K562 (cell line): ENCODE measurements at regions not wholly inside any gene's neighbourhood (a gene's known extent, or its start where the extent isn't known, plus 50 kb on each side); places are given as distances from the start of the nearest gene placed in this dataset.

Experiments
- ATAC-seq: fragments of 200-7000 bp; cut with Tn5 transposase; 3 replicates; pipeline ENCODE4 v1.9.1; 2020; ENCODE audit warnings: moderate library complexity
- BruUV-seq: library from RNA; stranded (reverse); fragments of 400-500 nt; replicated peaks from 2 replicates; lab custom pipeline; 2021; lab: Mats Ljungman, UMichigan
- CTCF ChIA-PET: fragments of 300-600 bp; formaldehyde crosslinking; extraction: SDS; loops from one replicate; lab custom pipeline; 2021; ENCODE audit warnings: low intra/inter-chr PET ratio; lab: Yijun Ruan, JAX
- POLR2A ChIA-PET: fragments of 300-600, 350-650 bp; sonication (Branson Sonifier 250); formaldehyde crosslinking; extraction: SDS; loops from one replicate; lab custom pipeline; 2021; ENCODE audit warnings: antibody characterized with exemption, inconsistent platforms; lab: Yijun Ruan, JAX
- DNase-seq, 4 experiments: peaks; one replicate each; pipeline versions ENCODE4 v3.0.0 to v3.0.0-alpha.2; 2011 to 2018; ENCODE audit warnings: low spot score in 3 of 4, mixed read lengths in 3 of 4; ENCODE audit errors: extremely low read depth in 1 of 4
- FAIRE-seq: peaks from 2 replicates; lab custom pipeline; 2011; peaks lifted over from hg19 to GRCh38; lab: Jason Lieb, UNC
- H2AFZ ChIP-seq: 2 replicates; pipeline ENCODE4 v1.6.0; 2011; ENCODE audit warnings: low read depth, low read length, control low read depth, inconsistent platforms
- H3K27ac ChIP-seq: fragments of 200-600 bp; 3 replicates; pipeline ENCODE4 v1.8.0; 2011; ENCODE audit warnings: low read depth, mild to moderate bottlenecking, control low read depth, inconsistent platforms, low read length, moderate library complexity, mixed read lengths; ENCODE audit errors: extremely low read depth
- H3K27me3 ChIP-seq, 2 experiments: fragments of 300-600 bp in 1 of 2; 2 replicates in 1 of 2; 3 replicates in 1 of 2; pipeline versions ENCODE4 v1.6.0 to v1.8.0; 2011; ENCODE audit warnings: inconsistent platforms in 2 of 2, low read length in 2 of 2, mild to moderate bottlenecking in 1 of 2, mixed read lengths in 1 of 2, moderate library complexity in 1 of 2; ENCODE audit not compliant: control insufficient read depth in 2 of 2, insufficient read depth in 2 of 2
- H3K36me3 ChIP-seq: fragments of 300-600 bp; 3 replicates; pipeline ENCODE4 v1.8.0; 2011; ENCODE audit warnings: mild to moderate bottlenecking, low read length, inconsistent platforms; ENCODE audit not compliant: control insufficient read depth, insufficient read depth
- H3K4me1 ChIP-seq, 2 experiments: fragments of 200-600 bp in 1 of 2; replicated peaks in 1 of 2; 2 replicates in 1 of 2; 3 replicates in 1 of 2; pipeline versions ENCODE4 v1.5.1 to v1.8.0; 2011; ENCODE audit warnings: inconsistent platforms in 2 of 2, low read length in 2 of 2, mild to moderate bottlenecking in 1 of 2, mixed read lengths in 1 of 2, moderate library complexity in 1 of 2; ENCODE audit not compliant: control insufficient read depth in 2 of 2, insufficient read depth in 2 of 2
- H3K4me2 ChIP-seq: 2 replicates; pipeline ENCODE4 v1.6.1; 2011; ENCODE audit warnings: low read length, control low read depth, inconsistent platforms, mixed read lengths; ENCODE audit not compliant: insufficient read depth
- H3K4me3 ChIP-seq: fragments of 200-600 bp; sonication (generic), shearing (Covaris generic); 2 replicates; pipeline ENCODE4 v1.5.1; 2016; ENCODE audit warnings: control low read depth, inconsistent platforms
- H3K79me2 ChIP-seq: fragments of 200-600 bp; 3 replicates; pipeline ENCODE4 v1.8.0; 2011; ENCODE audit warnings: low read length, inconsistent platforms; ENCODE audit not compliant: control insufficient read depth, insufficient read depth
- H3K9ac ChIP-seq, 2 experiments: 2 replicates each; pipeline versions ENCODE4 v1.6.0 to v1.6.1; 2011; ENCODE audit warnings: low read depth in 2 of 2, low read length in 2 of 2, control low read depth in 1 of 2, inconsistent platforms in 1 of 2, mild to moderate bottlenecking in 1 of 2, mixed read lengths in 1 of 2; ENCODE audit not compliant: insufficient read depth in 1 of 2
- H3K9me1 ChIP-seq: one replicate; pipeline ENCODE4 v1.6.0; 2011; ENCODE audit warnings: inconsistent platforms, mild to moderate bottlenecking, low read length, moderate library complexity; ENCODE audit not compliant: control insufficient read depth, insufficient read depth
- H3K9me3 ChIP-seq: replicated peaks from 2 replicates; pipeline ENCODE4 v1.5.1; 2011; ENCODE audit warnings: low read depth, low read length, inconsistent platforms; ENCODE audit not compliant: control insufficient read depth, insufficient read depth
- H4K20me1 ChIP-seq: replicated peaks from 2 replicates; pipeline ENCODE4 v1.6.1; 2011; ENCODE audit warnings: low read length, inconsistent platforms, mixed read lengths; ENCODE audit not compliant: control insufficient read depth, insufficient read depth
- CREBBP ChIP-seq: IDR thresholded peaks from one replicate; pipeline ENCODE4 v1.6.1; 2012; ENCODE audit warnings: low read depth, mild to moderate bottlenecking, control low read depth, inconsistent platforms, low read length
- FOXK1 ChIP-seq: sonication (generic); formaldehyde crosslinking; IDR thresholded peaks from 2 replicates; pipeline ENCODE4 v1.8.0; 2022; ENCODE audit warnings: missing genetic modification reagents, mild to moderate bottlenecking, borderline replicate concordance
- HCFC1 ChIP-seq: IDR thresholded peaks from 2 replicates; pipeline ENCODE4 v1.6.1; 2012; ENCODE audit warnings: low read depth, low read length, improper control_type of control experiment
- HOXB6 ChIP-seq: fragments of 250-450 bp; sonication (Bioruptor Pico); IDR thresholded peaks from 2 replicates; pipeline ENCODE4 v1.5.1; 2022; ENCODE audit warnings: mild to moderate bottlenecking, borderline replicate concordance
- KLF16 ChIP-seq: IDR thresholded peaks from 2 replicates; pipeline ENCODE4 v1.6.1; 2016; ENCODE audit warnings: antibody characterized with exemption
- MTA1 ChIP-seq: fragments of 450-650 bp; IDR thresholded peaks from 2 replicates; pipeline ENCODE4 v1.6.1; 2017; ENCODE audit warnings: borderline replicate concordance
- NFE2L1 ChIP-seq: fragments of 450-650 bp; IDR thresholded peaks from 2 replicates; pipeline ENCODE4 v1.6.1; 2016; ENCODE audit warnings: missing genetic modification characterization, low read depth, mild to moderate bottlenecking, missing compliant biosample characterization, moderate library complexity, borderline replicate concordance
- NFIX ChIP-seq: fragments of 250-450 bp; sonication (Bioruptor Pico); IDR thresholded peaks from 2 replicates; pipeline ENCODE4 v1.4.0; 2020; ENCODE audit warnings: low read depth, mild to moderate bottlenecking, moderate library complexity
- ZBTB11 ChIP-seq, 3 experiments: fragments of 200-800 bp in 1 of 3; fragments of 250-450 bp in 1 of 3; fragments of 450-650 bp in 1 of 3; sonication (Bioruptor Pico) in 1 of 3; sonication (Bioruptor generic) in 1 of 3; formaldehyde crosslinking in 1 of 3; IDR thresholded peaks; 2 replicates each; pipeline versions ENCODE4 v1.6.1 to v1.8.0; 2016 to 2022; ENCODE audit warnings: mild to moderate bottlenecking in 2 of 3, missing genetic modification characterization in 2 of 3, missing compliant biosample characterization in 1 of 3, moderate library complexity in 1 of 3
- ZC3H11A ChIP-seq: IDR thresholded peaks from 2 replicates; pipeline ENCODE4 v1.6.1; 2012; ENCODE audit warnings: low read depth, low read length, improper control_type of control experiment
- ZNF655 ChIP-seq: fragments of 250-450 bp; sonication (Bioruptor Pico); IDR thresholded peaks from 2 replicates; pipeline ENCODE4 v1.5.0; 2021
- WGBS: fragments of 100-300 bp; shearing (Covaris generic); methylation state at CpG from one replicate; pipeline ENCODE4 v1.1.6; 2016; ENCODE audit warnings: low coverage, mixed read lengths; ENCODE audit not compliant: insufficient coverage; ENCODE audit errors: missing lambda C conversion rate; 5-methylcytosine and 5-hydroxymethylcytosine counted together
- in situ Hi-C: fragments of 300-500 bp; cut with MboI; formaldehyde crosslinking; loops from 4 replicates; pipeline ENCODE4 v1.15.0; 2018; ENCODE audit warnings: inconsistent platforms, mixed read lengths
- intact Hi-C: fragments of 100-400 bp; cut with micrococcal nuclease; formaldehyde crosslinking; loops from 2 replicates; pipeline ENCODE4 v1.14.2; 2022
- TF ChIP-seq, protein P1 (sequence below): fragments of 250-450 bp; sonication (Bioruptor Pico); IDR thresholded peaks from 2 replicates; pipeline ENCODE4 v1.8.0; 2022; ENCODE audit warnings: inconsistent platforms, mild to moderate bottlenecking, moderate library complexity, borderline replicate concordance
- TF ChIP-seq, protein P2 (sequence below): sonication (generic); formaldehyde crosslinking; IDR thresholded peaks from 2 replicates; pipeline ENCODE4 v1.9.0; 2022; ENCODE audit warnings: mild to moderate bottlenecking, missing genetic modification reagents
- TF ChIP-seq, protein P3 (sequence below): fragments of 250-450 bp; sonication (Bioruptor Pico); IDR thresholded peaks from 2 replicates; pipeline ENCODE4 v1.4.0; 2020; ENCODE audit warnings: mild to moderate bottlenecking

GRCh38 chr9:117491491-117491890 lies 76.6 kb upstream of the ASTN2 start:
- no peak for DNase-seq
- Histone ChIP-seq H3K9me1 (no peaks in the 10 kb centered on the region), H2AFZ (no peak overlapping the region), H3K27ac (no peak overlapping the region), H3K4me1 (no peaks in the 10 kb centered on the region)
- POLR2A ChIA-PET: no interaction called here
- TF ChIP-seq HCFC1: no peak
- no peak for TF ChIP-seq MTA1
- TF ChIP-seq ZC3H11A: no peak
- TF ChIP-seq ZNF655: no peak
- no peak for TF ChIP-seq NFIX (CRISPR knock-in tag)
- TF ChIP-seq, protein P1, sequence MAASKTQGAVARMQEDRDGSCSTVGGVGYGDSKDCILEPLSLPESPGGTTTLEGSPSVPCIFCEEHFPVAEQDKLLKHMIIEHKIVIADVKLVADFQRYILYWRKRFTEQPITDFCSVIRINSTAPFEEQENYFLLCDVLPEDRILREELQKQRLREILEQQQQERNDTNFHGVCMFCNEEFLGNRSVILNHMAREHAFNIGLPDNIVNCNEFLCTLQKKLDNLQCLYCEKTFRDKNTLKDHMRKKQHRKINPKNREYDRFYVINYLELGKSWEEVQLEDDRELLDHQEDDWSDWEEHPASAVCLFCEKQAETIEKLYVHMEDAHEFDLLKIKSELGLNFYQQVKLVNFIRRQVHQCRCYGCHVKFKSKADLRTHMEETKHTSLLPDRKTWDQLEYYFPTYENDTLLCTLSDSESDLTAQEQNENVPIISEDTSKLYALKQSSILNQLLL (CRISPR knock-in tag): no peak
- TF ChIP-seq CREBBP: no peak
- TF ChIP-seq KLF16: no peak
- TF ChIP-seq, protein P2, sequence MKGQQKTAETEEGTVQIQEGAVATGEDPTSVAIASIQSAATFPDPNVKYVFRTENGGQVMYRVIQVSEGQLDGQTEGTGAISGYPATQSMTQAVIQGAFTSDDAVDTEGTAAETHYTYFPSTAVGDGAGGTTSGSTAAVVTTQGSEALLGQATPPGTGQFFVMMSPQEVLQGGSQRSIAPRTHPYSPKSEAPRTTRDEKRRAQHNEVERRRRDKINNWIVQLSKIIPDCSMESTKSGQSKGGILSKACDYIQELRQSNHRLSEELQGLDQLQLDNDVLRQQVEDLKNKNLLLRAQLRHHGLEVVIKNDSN: no peak
- TF ChIP-seq, protein P3, sequence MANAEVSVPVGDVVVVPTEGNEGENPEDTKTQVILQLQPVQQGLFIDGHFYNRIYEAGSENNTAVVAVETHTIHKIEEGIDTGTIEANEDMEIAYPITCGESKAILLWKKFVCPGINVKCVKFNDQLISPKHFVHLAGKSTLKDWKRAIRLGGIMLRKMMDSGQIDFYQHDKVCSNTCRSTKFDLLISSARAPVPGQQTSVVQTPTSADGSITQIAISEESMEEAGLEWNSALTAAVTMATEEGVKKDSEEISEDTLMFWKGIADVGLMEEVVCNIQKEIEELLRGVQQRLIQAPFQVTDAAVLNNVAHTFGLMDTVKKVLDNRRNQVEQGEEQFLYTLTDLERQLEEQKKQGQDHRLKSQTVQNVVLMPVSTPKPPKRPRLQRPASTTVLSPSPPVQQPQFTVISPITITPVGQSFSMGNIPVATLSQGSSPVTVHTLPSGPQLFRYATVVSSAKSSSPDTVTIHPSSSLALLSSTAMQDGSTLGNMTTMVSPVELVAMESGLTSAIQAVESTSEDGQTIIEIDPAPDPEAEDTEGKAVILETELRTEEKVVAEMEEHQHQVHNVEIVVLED (CRISPR knock-in tag): no peak
- TF ChIP-seq ZBTB11 (CRISPR knock-in tag; IDR thresholded peaks at IDR 0.05): no peak
- no peak for TF ChIP-seq FOXK1 (CRISPR knock-in tag)
- no peak for TF ChIP-seq HOXB6
- no peak for TF ChIP-seq NFE2L1 (tag)
- TF ChIP-seq, all 486 proteins: peak for 0
- in situ Hi-C loops: no loop called here
- ATAC-seq (no peak), FAIRE-seq (no peak)
- intact Hi-C loops: no loop called here
- BruUV-seq: no TSS peak
- Histone ChIP-seq H3K27me3 (no peaks in the 10 kb centered on the region), H3K9ac (no peak overlapping the region), H3K79me2 (no peaks in the 10 kb centered on the region), H3K4me3 (no peak overlapping the region), H4K20me1 (no peaks in the 10 kb centered on the region), H3K4me2 (no peak overlapping the region), H3K36me3 (no peaks in the 10 kb centered on the region), H3K9me3 (no peaks in the 10 kb centered on the region)
- CTCF ChIA-PET: no interaction called here
- 2% methylated on average over 4 of the region's 4 CpGs for WGBS
